Transverse colon (tissue), 4 donors: ENCODE measurements at regions not wholly inside any gene's neighbourhood (a gene's known extent, or its start where the extent isn't known, plus 50 kb on each side); places are given as distances from the start of the nearest gene placed in this dataset.

Experiments
- POLR2A ChIP-seq: fragments of 450-650 bp; IDR thresholded peaks from one replicate; pipeline ENCODE4 v1.6.1; 2016; ENCODE audit warnings: antibody characterized with exemption, mild to moderate bottlenecking, moderate library complexity
- POLR2AphosphoS5 ChIP-seq, 3 donors: sonication (generic); formaldehyde crosslinking; IDR thresholded peaks; one replicate each; pipeline ENCODE4 v1.6.1; 2016; ENCODE audit warnings: antibody characterized with exemption in 3 of 3
- TF ChIP-seq, protein P1 (sequence below), 5 experiments: fragments of 200-600 bp in 3 of 5; fragments of 450-650 bp in 2 of 5; sonication (generic) in 3 of 5; IDR thresholded peaks; 1 replicate in 2 of 5; 2 replicates in 3 of 5; pipeline ENCODE4 v1.5.1; 2016 to 2017; ENCODE audit warnings: antibody characterized with exemption in 5 of 5, inconsistent platforms in 3 of 5, mild to moderate bottlenecking in 2 of 5, moderate library complexity in 1 of 5

GRCh38 chr2:57570961-57571360 is 475.6 kb upstream of the VRK2 start:
- TF ChIP-seq, protein P1, sequence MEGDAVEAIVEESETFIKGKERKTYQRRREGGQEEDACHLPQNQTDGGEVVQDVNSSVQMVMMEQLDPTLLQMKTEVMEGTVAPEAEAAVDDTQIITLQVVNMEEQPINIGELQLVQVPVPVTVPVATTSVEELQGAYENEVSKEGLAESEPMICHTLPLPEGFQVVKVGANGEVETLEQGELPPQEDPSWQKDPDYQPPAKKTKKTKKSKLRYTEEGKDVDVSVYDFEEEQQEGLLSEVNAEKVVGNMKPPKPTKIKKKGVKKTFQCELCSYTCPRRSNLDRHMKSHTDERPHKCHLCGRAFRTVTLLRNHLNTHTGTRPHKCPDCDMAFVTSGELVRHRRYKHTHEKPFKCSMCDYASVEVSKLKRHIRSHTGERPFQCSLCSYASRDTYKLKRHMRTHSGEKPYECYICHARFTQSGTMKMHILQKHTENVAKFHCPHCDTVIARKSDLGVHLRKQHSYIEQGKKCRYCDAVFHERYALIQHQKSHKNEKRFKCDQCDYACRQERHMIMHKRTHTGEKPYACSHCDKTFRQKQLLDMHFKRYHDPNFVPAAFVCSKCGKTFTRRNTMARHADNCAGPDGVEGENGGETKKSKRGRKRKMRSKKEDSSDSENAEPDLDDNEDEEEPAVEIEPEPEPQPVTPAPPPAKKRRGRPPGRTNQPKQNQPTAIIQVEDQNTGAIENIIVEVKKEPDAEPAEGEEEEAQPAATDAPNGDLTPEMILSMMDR (IDR thresholded peaks at IDR 0.05), result no peak
- TF ChIP-seq POLR2A (no peak), POLR2AphosphoS5 (IDR thresholded peaks at IDR 0.05) (no peak)
